HEK293 (cell line): ENCODE measurements at regions not wholly inside any gene's neighbourhood (a gene's known extent, or its start where the extent isn't known, plus 50 kb on each side); places are given as distances from the start of the nearest gene placed in this dataset.

Source experiments
- CTCF ChIA-PET: fragments of 350-600 bp; formaldehyde crosslinking; extraction: SDS; loops from one replicate; lab custom pipeline; 2021; ENCODE audit warnings: antibody characterized with exemption; lab: Yijun Ruan, JAX
- POLR2A ChIA-PET: fragments of 300-600 bp; formaldehyde crosslinking; extraction: SDS; loops from one replicate; lab custom pipeline; 2020; ENCODE audit warnings: antibody characterized with exemption, inconsistent platforms; lab: Yijun Ruan, JAX
- H3K27ac ChIP-seq: fragments of 200-500 bp; sonication (Bioruptor generic); 2 replicates; pipeline ENCODE4 v1.5.1; 2014; ENCODE audit warnings: low read depth, low read length, control low read depth, inconsistent platforms; ENCODE audit errors: extremely low read depth
- H3K36me3 ChIP-seq, 2 experiments: fragments of 200-500 bp in 1 of 2; sonication (Bioruptor generic) in 1 of 2; 1 replicate in 1 of 2; 2 replicates in 1 of 2; pipeline ENCODE4 v1.5.1; 2014 to 2017; ENCODE audit warnings: inconsistent platforms in 2 of 2, low read length in 2 of 2; ENCODE audit not compliant: control insufficient read depth in 2 of 2, insufficient read depth in 1 of 2
- H3K4me1 ChIP-seq: fragments of 200-500 bp; sonication (Bioruptor generic); 2 replicates; pipeline ENCODE4 v1.5.1; 2014; ENCODE audit warnings: mild to moderate bottlenecking, low read length, inconsistent platforms; ENCODE audit not compliant: control insufficient read depth, insufficient read depth
- H3K4me3 ChIP-seq: 2 replicates; pipeline ENCODE4 v1.5.1; 2011; ENCODE audit warnings: low read depth, mild to moderate bottlenecking, control low read depth, low read length, moderate library complexity
- H3K9me3 ChIP-seq: fragments of 200-500 bp; sonication (Bioruptor generic); 2 replicates; pipeline ENCODE4 v1.5.1; 2014; ENCODE audit warnings: low read depth, low read length, inconsistent platforms; ENCODE audit not compliant: control insufficient read depth, insufficient read depth
- EGR2 ChIP-seq: fragments of 450-650 bp; formaldehyde crosslinking; IDR thresholded peaks from 2 replicates; pipeline ENCODE4 v1.5.1; 2016; ENCODE audit warnings: low read depth, missing biosample characterization, missing genetic modification characterization
- MZF1 ChIP-seq: fragments of 450-650 bp; formaldehyde crosslinking; IDR thresholded peaks from 2 replicates; pipeline ENCODE4 v1.5.1; 2017; ENCODE audit warnings: missing biosample characterization, missing genetic modification characterization, borderline replicate concordance
- SP3 ChIP-seq: fragments of 450-650 bp; formaldehyde crosslinking; IDR thresholded peaks from 2 replicates; pipeline ENCODE4 v1.5.1; 2016; ENCODE audit warnings: missing biosample characterization, missing genetic modification characterization
- ZBTB17 ChIP-seq: fragments of 450-650 bp; formaldehyde crosslinking; IDR thresholded peaks from 2 replicates; pipeline ENCODE4 v1.5.1; 2016; ENCODE audit warnings: missing biosample characterization, missing genetic modification characterization
- ZBTB20 ChIP-seq: fragments of 450-650 bp; formaldehyde crosslinking; IDR thresholded peaks from 2 replicates; pipeline ENCODE4 v1.5.1; 2016; ENCODE audit warnings: missing biosample characterization, missing genetic modification characterization
- ZBTB26 ChIP-seq: fragments of 450-650 bp; formaldehyde crosslinking; optimal IDR thresholded peaks from 2 replicates; pipeline ENCODE3; 2016; ENCODE audit warnings: missing biosample characterization, mild to moderate bottlenecking, missing genetic modification characterization
- ZBTB7A ChIP-seq: fragments of 450-650 bp; formaldehyde crosslinking; IDR thresholded peaks from 2 replicates; pipeline ENCODE4 v1.5.1; 2016; ENCODE audit warnings: low read depth, missing biosample characterization, missing genetic modification characterization
- ZFHX2 ChIP-seq: fragments of 450-650 bp; formaldehyde crosslinking; conservative IDR thresholded peaks from 2 replicates; pipeline ENCODE4 v1.5.1; 2016; ENCODE audit warnings: missing biosample characterization, missing genetic modification characterization
- ZFP37 ChIP-seq: fragments of 450-650 bp; formaldehyde crosslinking; IDR thresholded peaks from 2 replicates; pipeline ENCODE4 v1.5.1; 2016; ENCODE audit warnings: missing biosample characterization, missing genetic modification characterization
- ZNF132 ChIP-seq: fragments of 450-650 bp; formaldehyde crosslinking; IDR thresholded peaks from 2 replicates; pipeline ENCODE4 v1.5.1; 2017; ENCODE audit warnings: missing biosample characterization, missing genetic modification characterization, borderline replicate concordance
- ZNF133 ChIP-seq: fragments of 450-650 bp; formaldehyde crosslinking; IDR thresholded peaks from 2 replicates; pipeline ENCODE4 v1.5.1; 2016; ENCODE audit warnings: missing biosample characterization, missing genetic modification characterization
- ZNF18 ChIP-seq: fragments of 450-650 bp; formaldehyde crosslinking; IDR thresholded peaks from 2 replicates; pipeline ENCODE4 v1.5.1; 2016; ENCODE audit warnings: missing biosample characterization, missing genetic modification characterization
- ZNF19 ChIP-seq: fragments of 450-650 bp; formaldehyde crosslinking; IDR thresholded peaks from 2 replicates; pipeline ENCODE4; 2016; ENCODE audit warnings: missing biosample characterization, missing genetic modification characterization, low read depth
- ZNF239 ChIP-seq: fragments of 450-650 bp; formaldehyde crosslinking; IDR thresholded peaks from 2 replicates; pipeline ENCODE4 v1.5.1; 2016; ENCODE audit warnings: missing biosample characterization, missing genetic modification characterization
- ZNF274 ChIP-seq, 2 experiments: fragments of 200-500 bp in 1 of 2; fragments of 450-650 bp in 1 of 2; sonication (Bioruptor generic) in 1 of 2; formaldehyde crosslinking in 1 of 2; IDR thresholded peaks; 2 replicates each; pipeline versions ENCODE4 v1.5.1 to v1.6.1; 2014 to 2016; ENCODE audit warnings: borderline replicate concordance in 1 of 2, inconsistent platforms in 1 of 2, low read length in 1 of 2, missing biosample characterization in 1 of 2, missing genetic modification characterization in 1 of 2
- ZNF521 ChIP-seq: fragments of 450-650 bp; formaldehyde crosslinking; IDR thresholded peaks from 2 replicates; pipeline ENCODE4 v1.5.1; 2017; ENCODE audit warnings: missing biosample characterization, mild to moderate bottlenecking, missing genetic modification characterization
- ZNF529 ChIP-seq: fragments of 450-650 bp; formaldehyde crosslinking; IDR thresholded peaks from 2 replicates; pipeline ENCODE4 v1.5.1; 2017; ENCODE audit warnings: missing genetic modification characterization, missing biosample characterization; ENCODE audit not compliant: insufficient replicate concordance
- ZNF558 ChIP-seq: fragments of 450-650 bp; formaldehyde crosslinking; IDR thresholded peaks from 2 replicates; pipeline ENCODE4 v1.5.1; 2016; ENCODE audit warnings: missing biosample characterization, missing genetic modification characterization
- ZNF600 ChIP-seq: fragments of 450-650 bp; formaldehyde crosslinking; IDR thresholded peaks from 2 replicates; pipeline ENCODE4 v1.5.1; 2016; ENCODE audit warnings: missing biosample characterization, missing genetic modification characterization
- ZNF639 ChIP-seq: fragments of 450-650 bp; formaldehyde crosslinking; IDR thresholded peaks from 2 replicates; pipeline ENCODE4 v1.5.1; 2016; ENCODE audit warnings: missing biosample characterization, missing genetic modification characterization
- ZNF654 ChIP-seq: fragments of 450-650 bp; formaldehyde crosslinking; IDR thresholded peaks from 2 replicates; pipeline ENCODE4 v1.5.1; 2016; ENCODE audit warnings: low read depth, missing biosample characterization, missing genetic modification characterization
- ZNF664 ChIP-seq: fragments of 450-650 bp; formaldehyde crosslinking; IDR thresholded peaks from 2 replicates; pipeline ENCODE4 v1.5.1; 2016; ENCODE audit warnings: missing biosample characterization, missing genetic modification characterization

DNA sequence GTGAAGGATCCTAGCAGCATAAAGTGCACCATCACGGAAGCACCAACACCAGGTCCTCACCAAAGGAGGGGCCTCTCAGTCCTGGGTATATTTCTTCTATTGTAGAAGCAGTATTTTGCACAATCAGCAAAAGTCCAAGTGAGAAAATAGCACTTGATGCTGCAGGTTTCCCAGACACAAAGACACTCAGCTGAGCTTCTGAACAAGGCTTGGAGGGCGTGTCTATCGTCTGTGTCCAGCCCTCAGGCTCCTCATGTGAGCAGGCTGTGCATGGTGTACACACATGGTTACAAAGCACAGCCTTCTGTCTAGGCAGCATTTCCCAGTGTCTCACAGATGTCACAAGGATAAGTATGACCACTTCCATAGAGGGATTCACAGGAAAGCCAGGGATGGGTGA is 98.3 kb upstream of the SPATA12 start:
- CTCF ChIA-PET = interaction anchor here (1.2 to 1.9 kb wide), 2 partner anchors 26 to 137 kb away, joined by 3 to 5 read pairs; no protein-coding TSS in a partner anchor
- H3K27ac ChIP-seq = no peak overlapping the region

DNA sequence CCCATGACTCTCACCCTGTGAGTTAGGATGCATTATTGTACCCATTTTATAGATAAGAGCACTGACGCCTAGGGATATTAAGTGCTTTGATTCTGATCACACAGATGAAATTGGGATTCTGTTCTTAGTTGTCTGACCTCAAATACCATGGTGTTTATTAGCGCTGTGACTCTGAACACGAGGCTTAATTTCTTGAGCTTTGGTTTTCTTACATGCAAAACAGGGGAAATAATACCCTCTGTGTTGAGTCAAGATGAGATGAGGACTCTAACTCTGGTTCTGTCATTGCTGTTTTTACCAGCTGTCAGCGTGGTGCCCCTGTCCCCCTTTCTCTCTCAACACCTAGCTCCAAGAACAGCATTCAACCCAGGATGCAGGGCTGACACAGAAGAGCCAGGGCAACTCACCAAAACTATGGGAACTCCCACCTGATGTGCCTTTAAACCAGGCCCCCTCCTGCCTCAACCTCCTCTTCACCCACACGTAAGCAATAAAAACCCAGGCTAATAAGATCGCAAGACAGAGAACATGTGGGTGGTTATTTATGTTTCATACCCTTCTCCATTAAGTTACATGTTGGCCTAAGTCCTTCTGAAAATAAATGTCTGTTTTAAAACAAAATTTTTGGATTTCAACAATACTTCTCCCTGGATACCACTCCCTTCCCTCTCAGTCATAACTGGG is 100.1 kb upstream of the SPATA12 start:
- TF ChIP-seq ZBTB26 (tag by site-specific recombination) (no peak), ZNF558 (tag by site-specific recombination) (no peak), EGR2 (tag by site-specific recombination) (peak; percentile 94), ZNF600 (tag by site-specific recombination) (no peak), ZFHX2 (peak; percentile 97), ZNF239 (no peak)
- ChIA-PET CTCF (interaction anchor here (0.6 kb wide), 1 partner anchor 221 kb away, joined by 4 read pairs; no protein-coding TSS in a partner anchor), POLR2A (no interaction called here)
- H3K27ac ChIP-seq = no peak overlapping the region
- H3K4me3 ChIP-seq = no peak overlapping the region
- no peaks in the 10 kb centered on the region for H3K4me1 ChIP-seq
- no peaks in the 10 kb centered on the region for H3K9me3 ChIP-seq
- H3K36me3 ChIP-seq = no peaks in the 10 kb centered on the region

More for the DNA sequence above, 98.3 kb upstream of the SPATA12 start:
- POLR2A ChIA-PET = no interaction called here
- Histone ChIP-seq H3K4me3 (no peak overlapping the region), H3K9me3 (no peaks in the 10 kb centered on the region), H3K4me1 (no peaks in the 10 kb centered on the region), H3K36me3 (no peaks in the 10 kb centered on the region)
- TF ChIP-seq ZNF274 (IDR thresholded peaks at IDR 0.05; ENCODE audit: low read length) = no peak
- TF ChIP-seq ZNF274 (tag by site-specific recombination; IDR thresholded peaks at IDR 0.05; ENCODE audit: borderline replicate concordance) = no peak
- TF ChIP-seq ZNF133 (tag by site-specific recombination) = no peak
- no peak for TF ChIP-seq ZNF654 (tag by site-specific recombination)
- TF ChIP-seq ZNF239 = no peak
- no peak for TF ChIP-seq ZFP37
- no peak for TF ChIP-seq ZBTB20 (tag by site-specific recombination)
- TF ChIP-seq MZF1 = no peak
- no peak for TF ChIP-seq ZNF521 (tag by site-specific recombination)
- TF ChIP-seq ZBTB17 = no peak
- TF ChIP-seq SP3 = no peak
- no peak for TF ChIP-seq ZNF639 (tag by site-specific recombination)
- no peak for TF ChIP-seq ZNF18 (tag by site-specific recombination)
- no peak for TF ChIP-seq ZBTB7A (tag by site-specific recombination)
- TF ChIP-seq ZNF664 = no peak

DNA sequence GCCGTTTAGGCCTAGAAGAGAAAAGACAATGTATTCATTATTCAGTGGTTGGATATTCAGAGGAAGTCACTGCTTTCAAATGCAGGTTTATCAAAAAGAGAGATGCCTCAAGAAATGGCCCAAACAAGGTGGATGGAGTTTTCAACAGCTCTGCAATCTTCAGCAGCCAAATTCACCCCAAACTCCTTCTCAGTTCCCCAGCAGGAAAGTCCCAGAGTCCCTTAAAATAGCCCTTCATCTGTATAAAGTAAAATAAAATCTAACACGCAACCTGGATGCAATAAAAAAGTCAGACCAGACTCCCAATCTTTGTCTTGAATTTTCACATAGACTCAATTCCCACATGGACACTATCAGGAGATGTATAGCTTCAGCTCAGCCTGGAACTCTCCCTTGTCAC is 101.6 kb upstream of the SPATA12 start:
- Histone ChIP-seq H3K4me1 (no peaks in the 10 kb centered on the region), H3K4me3 (no peak overlapping the region), H3K36me3 (no peaks in the 10 kb centered on the region), H3K27ac (no peak overlapping the region), H3K9me3 (no peaks in the 10 kb centered on the region)
- CTCF ChIA-PET = no interaction called here
- no peak for TF ChIP-seq ZNF132 (tag by site-specific recombination)
- TF ChIP-seq ZNF19 (tag by site-specific recombination) = no peak
- no peak for TF ChIP-seq ZNF529 (tag by site-specific recombination)
- TF ChIP-seq, all 188 proteins: peak for 0
- POLR2A ChIA-PET = no interaction called here
